HG03571 (cell line): ENCODE measurements at regions not wholly inside any gene's neighbourhood (a gene's known extent, or its start where the extent isn't known, plus 50 kb on each side); places are given as distances from the start of the nearest gene placed in this dataset.
"Not testable (repeated sequence)": the region's sequence is repeated elsewhere in the genome, so short reads cannot be mapped to it uniquely, and the experiment has no call there.

Source experiments
- ATAC-seq: cut with Tn5 transposase; IDR thresholded peaks from one replicate; pipeline ENCODE4 v1.9.1; 2021; ENCODE audit not compliant: unreplicated experiment

- no peak for ATAC-seq
These were observed 487.3 kb downstream of the BRD1 start for GRCh38 chr22:49340406-49340805.

GRCh38 chr22:49336483-49336882, 491.2 kb downstream of the BRD1 start:
- ATAC-seq = not testable (repeated sequence)

- no peak for ATAC-seq
These were observed 492.7 kb downstream of the BRD1 start for GRCh38 chr22:49334976-49335375.

GRCh38 chr22:49334449-49334789, 493.3 kb downstream of the BRD1 start:
- no peak for ATAC-seq

- no peak for ATAC-seq
These were observed 494.5 kb downstream of the BRD1 start for GRCh38 chr22:49333206-49333605.

- ATAC-seq = no peak
These were observed 495.0 kb downstream of the BRD1 start for GRCh38 chr22:49332691-49333090.

GRCh38 chr22:49331878-49332277, 495.8 kb downstream of the BRD1 start:
- no peak for ATAC-seq

GRCh38 chr22:49331223-49331815, 496.4 kb downstream of the BRD1 start:
- ATAC-seq = no peak

- no peak for ATAC-seq
These were observed 497.1 kb downstream of the BRD1 start for GRCh38 chr22:49330421-49331222.

- no peak for ATAC-seq
These were observed 498.0 kb downstream of the BRD1 start for GRCh38 chr22:49329636-49330035.

GRCh38 chr22:49328630-49329405, 498.9 kb downstream of the BRD1 start:
- no peak for ATAC-seq

- no peak for ATAC-seq
These were observed 499.6 kb downstream of the BRD1 start for GRCh38 chr22:49328118-49328475.

- no peak for ATAC-seq
These were observed 500.1 kb downstream of the BRD1 start for GRCh38 chr22:49327411-49328117.

- ATAC-seq = no peak
These were observed 501.1 kb downstream of the BRD1 start for GRCh38 chr22:49326558-49326957.

GRCh38 chr22:49325531-49326395, 501.9 kb downstream of the BRD1 start:
- no peak for ATAC-seq

GRCh38 chr22:49324527-49325491, 502.9 kb downstream of the BRD1 start:
- no peak for ATAC-seq

GRCh38 chr22:49323751-49324415, 503.8 kb downstream of the BRD1 start:
- ATAC-seq = no peak

- ATAC-seq = no peak
These were observed 504.6 kb downstream of the BRD1 start for GRCh38 chr22:49322861-49323622.
